Fibroblast of mammary gland (primary cell): ENCODE measurements at regions not wholly inside any gene's neighbourhood (a gene's known extent, or its start where the extent isn't known, plus 50 kb on each side); places are given as distances from the start of the nearest gene placed in this dataset.
"Not testable (repeated sequence)": the region's sequence is repeated elsewhere in the genome, so short reads cannot be mapped to it uniquely, and the experiment has no call there.

ENCODE experiments used
- DNase-seq: peaks from one replicate; pipeline ENCODE4 v3.0.0-alpha.2; 2010; ENCODE audit warnings: low read depth
- H3K4me3 ChIP-seq: 2 replicates; pipeline ENCODE4 v1.5.1; 2011; ENCODE audit warnings: low read depth, mild to moderate bottlenecking, low read length, moderate library complexity; ENCODE audit not compliant: control insufficient read depth
- TF ChIP-seq, protein P1 (sequence below): conservative IDR thresholded peaks from 2 replicates; pipeline ENCODE4 v1.5.1; 2011; ENCODE audit warnings: low read depth, low read length, inconsistent platforms; ENCODE audit not compliant: control insufficient read depth, insufficient read depth

DNA sequence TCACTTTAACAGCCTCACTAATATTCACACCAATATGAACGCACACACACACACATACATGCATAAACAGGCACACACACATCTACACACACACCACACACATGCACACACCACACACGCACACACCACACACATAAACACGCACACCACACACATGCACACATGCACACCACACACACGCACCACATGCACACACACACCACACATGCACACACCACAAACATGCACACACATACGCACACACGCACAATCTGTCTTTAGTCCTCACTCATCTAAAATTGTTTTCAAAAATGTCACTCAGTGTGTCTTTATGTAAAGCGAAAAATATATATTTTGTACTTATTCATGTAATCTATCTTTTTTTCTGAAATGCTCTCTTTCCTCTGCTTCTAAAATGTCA lies 158.1 kb upstream of the SGCG start:
- no peak overlapping the region for H3K4me3 ChIP-seq
- no peak for DNase-seq
- TF ChIP-seq, protein P1, sequence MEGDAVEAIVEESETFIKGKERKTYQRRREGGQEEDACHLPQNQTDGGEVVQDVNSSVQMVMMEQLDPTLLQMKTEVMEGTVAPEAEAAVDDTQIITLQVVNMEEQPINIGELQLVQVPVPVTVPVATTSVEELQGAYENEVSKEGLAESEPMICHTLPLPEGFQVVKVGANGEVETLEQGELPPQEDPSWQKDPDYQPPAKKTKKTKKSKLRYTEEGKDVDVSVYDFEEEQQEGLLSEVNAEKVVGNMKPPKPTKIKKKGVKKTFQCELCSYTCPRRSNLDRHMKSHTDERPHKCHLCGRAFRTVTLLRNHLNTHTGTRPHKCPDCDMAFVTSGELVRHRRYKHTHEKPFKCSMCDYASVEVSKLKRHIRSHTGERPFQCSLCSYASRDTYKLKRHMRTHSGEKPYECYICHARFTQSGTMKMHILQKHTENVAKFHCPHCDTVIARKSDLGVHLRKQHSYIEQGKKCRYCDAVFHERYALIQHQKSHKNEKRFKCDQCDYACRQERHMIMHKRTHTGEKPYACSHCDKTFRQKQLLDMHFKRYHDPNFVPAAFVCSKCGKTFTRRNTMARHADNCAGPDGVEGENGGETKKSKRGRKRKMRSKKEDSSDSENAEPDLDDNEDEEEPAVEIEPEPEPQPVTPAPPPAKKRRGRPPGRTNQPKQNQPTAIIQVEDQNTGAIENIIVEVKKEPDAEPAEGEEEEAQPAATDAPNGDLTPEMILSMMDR, result no peak

- TF ChIP-seq, protein P1, result no peak
- DNase-seq, result peak; percentile 2
- no peak overlapping the region for H3K4me3 ChIP-seq
These were observed 154.7 kb upstream of the SGCG start for GRCh38 chr13:23025864-23026608.

DNA sequence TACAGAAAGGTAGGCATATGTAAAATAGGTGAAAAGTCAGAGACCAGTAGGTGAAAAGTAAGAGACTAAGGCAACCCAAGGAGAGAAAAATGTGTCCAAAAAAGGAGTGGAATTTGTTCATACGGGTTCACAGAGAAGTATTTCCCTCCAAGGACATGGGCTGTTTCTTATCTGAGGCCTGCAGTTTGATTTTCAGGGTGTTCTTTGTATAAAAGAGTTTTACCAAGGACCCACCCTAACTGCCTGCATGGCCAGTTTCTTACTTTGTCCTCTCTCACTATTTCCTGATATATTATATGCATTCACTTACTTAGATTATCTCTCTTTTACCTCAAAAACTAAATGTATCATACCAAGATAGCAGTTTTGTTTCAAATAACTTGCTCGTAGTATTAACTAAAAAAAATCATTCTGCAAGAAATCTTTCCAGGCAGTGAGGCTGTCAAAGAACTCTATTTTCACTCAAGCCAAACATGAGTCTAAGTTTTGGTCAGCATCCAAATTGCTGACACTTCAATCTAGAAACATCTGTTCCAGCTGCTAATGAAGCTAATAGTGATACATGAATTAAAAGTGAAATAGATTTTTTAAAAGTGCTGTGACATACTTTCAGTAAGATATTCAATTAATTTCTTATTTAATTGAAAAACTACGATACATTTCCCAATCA lies 141.4 kb upstream of the SGCG start:
- TF ChIP-seq, protein P1, result no peak
- no peak overlapping the region for H3K4me3 ChIP-seq
- DNase-seq, result no peak

DNA sequence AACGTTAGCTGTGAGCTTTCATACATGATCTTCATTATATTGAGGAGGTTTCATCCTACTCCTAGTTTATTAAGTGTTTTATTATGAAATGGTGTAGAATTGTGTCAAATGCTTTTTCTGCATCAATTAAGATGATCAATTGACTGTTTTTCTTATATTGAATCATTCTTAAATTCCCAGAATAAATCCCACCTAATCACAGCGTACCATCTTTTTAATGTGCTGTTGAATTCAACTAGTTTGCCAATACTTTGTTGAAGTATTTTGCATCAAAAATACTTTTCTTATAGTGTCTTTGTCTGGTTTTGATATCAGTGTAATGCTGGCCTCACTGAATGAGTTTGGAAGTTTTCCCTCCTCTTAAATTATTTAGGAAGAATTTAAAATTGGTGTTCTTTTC lies 138.6 kb upstream of the SGCG start:
- TF ChIP-seq, protein P1, result no peak
- H3K4me3 ChIP-seq, result no peak overlapping the region
- no peak for DNase-seq

DNA sequence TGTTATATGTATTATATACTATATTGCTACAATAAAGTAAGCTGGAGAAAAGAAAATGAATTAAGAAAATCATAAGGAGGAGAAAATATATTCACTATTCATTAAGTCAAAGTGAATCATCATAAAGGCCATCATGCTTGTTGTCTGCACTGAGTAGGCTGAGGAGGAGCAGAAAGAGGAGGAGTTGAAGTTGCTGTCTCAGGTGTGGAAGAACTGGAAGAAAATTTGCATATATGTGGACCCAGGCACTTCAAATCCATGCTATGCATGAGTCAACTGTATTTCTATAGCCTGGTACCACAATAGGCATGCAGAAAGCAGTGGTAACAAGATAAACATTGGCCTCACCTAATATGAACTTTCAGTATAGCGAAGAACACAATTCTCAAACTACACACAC lies 135.9 kb upstream of the SGCG start:
- TF ChIP-seq, protein P1, result no peak
- no peak overlapping the region for H3K4me3 ChIP-seq
- DNase-seq, result no peak

GRCh38 chr13:23050126-23050525 lies 130.7 kb upstream of the SGCG start:
- H3K4me3 ChIP-seq, result no peak overlapping the region
- DNase-seq, result no peak
- TF ChIP-seq, protein P1, result no peak

GRCh38 chr13:23053711-23054110 lies 127.1 kb upstream of the SGCG start:
- not testable (repeated sequence) for DNase-seq, H3K4me3 ChIP-seq
